ENCODE measurements at regions not wholly inside any gene's neighbourhood (a gene's known extent, or its start where the extent isn't known, plus 50 kb on each side); places are given as distances from the start of the nearest gene placed in this dataset.

DNA sequence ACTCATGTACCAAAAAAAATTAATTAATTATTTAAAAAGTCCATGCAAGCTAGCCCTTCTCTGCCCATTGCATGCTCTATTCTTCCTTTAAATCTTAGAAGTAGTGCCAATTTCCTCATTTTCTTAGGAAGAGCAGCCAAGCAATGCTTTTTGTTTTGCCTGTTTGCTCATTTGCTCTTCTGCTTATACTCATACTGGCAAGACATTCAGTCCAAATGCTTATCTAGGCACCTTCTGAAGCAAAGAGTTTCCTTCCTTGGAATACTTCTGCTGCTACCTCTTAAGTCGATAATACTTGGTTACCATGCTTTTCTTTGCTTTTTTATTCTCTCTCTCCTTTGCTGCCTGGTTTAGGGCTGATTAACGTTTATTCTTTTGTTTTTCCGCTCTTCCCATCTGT is 1318.3 kb downstream of the AACS start:
- Histone ChIP-seq H3K27ac (ENCODE audit: control insufficient read depth, insufficient read depth) (no peak overlapping the region), H3K4me1 (ENCODE audit: control insufficient read depth, insufficient read depth, low read length) (no peaks in the 10 kb centered on the region), H3K27me3 (replicated peaks in 1 of 2; ENCODE audit: control insufficient read depth in 2 of 2, insufficient read depth in 2 of 2, low read length in 1 of 2) (no peaks in the 10 kb centered on the region), H3K4me3 (no peak overlapping the region), H3K4me2 (ENCODE audit: control insufficient read depth, insufficient read depth) (no peak overlapping the region), H4K20me1 (ENCODE audit: control insufficient read depth, insufficient read depth) (no peaks in the 10 kb centered on the region), H3K9ac (ENCODE audit: control insufficient read depth, insufficient read depth, low read length) (no peak overlapping the region), H3K9me3 (replicated peaks; ENCODE audit: control insufficient read depth, insufficient read depth, low read length) (no peaks in the 10 kb centered on the region; the same call in 2 of the 3 replicates), H2AFZ (ENCODE audit: control insufficient read depth, low read depth, low read length) (no peak overlapping the region), H3K79me2 (ENCODE audit: control insufficient read depth, insufficient read depth, low read length) (no peaks in the 10 kb centered on the region), H3K36me3 (ENCODE audit: control insufficient read depth in 2 of 2, insufficient read depth in 2 of 2, low read length in 1 of 2) (no peaks in the 10 kb centered on the region)
- ChIA-PET SMC1A (ENCODE audit: uncharacterized antibody, unreplicated experiment) (no interaction called here), RAD21 (ENCODE audit: unreplicated experiment) (no interaction called here), POLR2A (no interaction called here), CTCF (no interaction called here)
- in situ Hi-C loops (cut with MboI) = no loop called here
- ATAC-seq = no peak
- TF ChIP-seq ZBED1 (IDR thresholded peaks at IDR 0.05; ENCODE audit: borderline replicate concordance) (no peak), BCL11A (IDR thresholded peaks at IDR 0.05; ENCODE audit: low read depth, low read length) (no peak), MLLT1 (IDR thresholded peaks at IDR 0.05) (no peak), MTA3 (IDR thresholded peaks at IDR 0.05; ENCODE audit: borderline replicate concordance, low read length) (no peak), ESRRA (IDR thresholded peaks at IDR 0.05; ENCODE audit: low read length) (no peak), CHD4 (IDR thresholded peaks at IDR 0.05) (no peak), RAD21 (IDR thresholded peaks at IDR 0.05; ENCODE audit: insufficient read depth, low read depth, low read length) (no peak), BHLHE40 (IDR thresholded peaks at IDR 0.05; ENCODE audit: borderline replicate concordance in 1 of 2, low read depth in 2 of 2, low read length in 1 of 2) (no peak), PAX5 (IDR thresholded peaks at IDR 0.05; ENCODE audit: borderline replicate concordance, low read depth, low read length) (no peak)
- TF ChIP-seq, protein P1, sequence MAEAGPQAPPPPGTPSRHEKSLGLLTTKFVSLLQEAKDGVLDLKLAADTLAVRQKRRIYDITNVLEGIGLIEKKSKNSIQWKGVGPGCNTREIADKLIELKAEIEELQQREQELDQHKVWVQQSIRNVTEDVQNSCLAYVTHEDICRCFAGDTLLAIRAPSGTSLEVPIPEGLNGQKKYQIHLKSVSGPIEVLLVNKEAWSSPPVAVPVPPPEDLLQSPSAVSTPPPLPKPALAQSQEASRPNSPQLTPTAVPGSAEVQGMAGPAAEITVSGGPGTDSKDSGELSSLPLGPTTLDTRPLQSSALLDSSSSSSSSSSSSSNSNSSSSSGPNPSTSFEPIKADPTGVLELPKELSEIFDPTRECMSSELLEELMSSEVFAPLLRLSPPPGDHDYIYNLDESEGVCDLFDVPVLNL (IDR thresholded peaks at IDR 0.05; ENCODE audit: low read depth, low read length) = no peak
- TF ChIP-seq, protein P2, sequence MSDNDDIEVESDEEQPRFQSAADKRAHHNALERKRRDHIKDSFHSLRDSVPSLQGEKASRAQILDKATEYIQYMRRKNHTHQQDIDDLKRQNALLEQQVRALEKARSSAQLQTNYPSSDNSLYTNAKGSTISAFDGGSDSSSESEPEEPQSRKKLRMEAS (IDR thresholded peaks at IDR 0.05; ENCODE audit: low read depth, low read length) = no peak
- intact Hi-C loops (cut with micrococcal nuclease; ENCODE audit: unreplicated experiment) = no loop called here
- no peak for FAIRE-seq
- 25% methylated on average over 3 of the region's 3 CpGs for WGBS (ENCODE audit: insufficient coverage, insufficient replicate concordance, low lambda C conversion rate, missing lambda C conversion rate)
- no TSS peak for BruUV-seq (replicated peaks)
- DNase-seq (ENCODE audit: low read depth, low spot score) = no peak
